DOHH2 (cell line): ENCODE measurements at regions not wholly inside any gene's neighbourhood (a gene's known extent, or its start where the extent isn't known, plus 50 kb on each side); places are given as distances from the start of the nearest gene placed in this dataset.

ENCODE experiments used
- CTCF ChIP-seq: fragments of 200-600 bp; sonication (generic); IDR thresholded peaks from one replicate; pipeline ENCODE4 v1.5.1; 2014; ENCODE audit warnings: antibody characterized with exemption, mild to moderate bottlenecking, low read depth, low read length; ENCODE audit not compliant: poor library complexity, severe bottlenecking
- EZH2phosphoT487 ChIP-seq: fragments of 200-600 bp; sonication (generic); IDR thresholded peaks from 2 replicates; pipeline ENCODE4 v1.6.1; 2017; ENCODE audit warnings: borderline replicate concordance, mild to moderate bottlenecking, antibody characterized with exemption, low read length, moderate library complexity, mixed read lengths

- TF ChIP-seq CTCF (no peak), EZH2phosphoT487 (no peak)
These were observed 295.3 kb upstream of the TNC start for GRCh38 chr9:115413304-115413703.
